HG02759 (cell line): ENCODE measurements at regions not wholly inside any gene's neighbourhood (a gene's known extent, or its start where the extent isn't known, plus 50 kb on each side); places are given as distances from the start of the nearest gene placed in this dataset.

Experiments used
- ATAC-seq: cut with Tn5 transposase; IDR thresholded peaks from one replicate; pipeline ENCODE4 v1.9.1; 2021; ENCODE audit warnings: mild to moderate bottlenecking, moderate library complexity; ENCODE audit not compliant: unreplicated experiment

DNA sequence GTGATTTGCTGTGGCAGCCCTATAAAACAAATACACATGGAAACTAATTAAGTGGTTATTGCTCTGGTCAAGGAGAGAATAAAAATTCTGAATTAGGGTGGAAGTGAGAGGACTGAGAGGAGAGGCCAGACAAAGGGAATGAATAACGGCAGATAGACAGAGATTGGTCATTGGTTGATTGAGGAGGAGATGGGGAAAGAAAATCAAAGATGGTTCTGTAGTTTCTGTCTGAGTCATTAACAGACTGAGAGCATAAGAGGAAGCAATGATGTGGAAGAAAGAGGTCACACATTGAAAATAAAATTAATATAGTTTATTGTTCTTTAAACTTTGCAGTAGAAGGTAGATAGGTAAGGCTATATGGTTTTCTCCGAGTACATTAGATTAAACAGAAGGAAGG, 469.8 kb downstream of the ACTL7B start:
- ATAC-seq = no peak

- ATAC-seq = no peak
These were observed 472.0 kb downstream of the ACTL7B start for GRCh38 chr9:108383796-108384195.

DNA sequence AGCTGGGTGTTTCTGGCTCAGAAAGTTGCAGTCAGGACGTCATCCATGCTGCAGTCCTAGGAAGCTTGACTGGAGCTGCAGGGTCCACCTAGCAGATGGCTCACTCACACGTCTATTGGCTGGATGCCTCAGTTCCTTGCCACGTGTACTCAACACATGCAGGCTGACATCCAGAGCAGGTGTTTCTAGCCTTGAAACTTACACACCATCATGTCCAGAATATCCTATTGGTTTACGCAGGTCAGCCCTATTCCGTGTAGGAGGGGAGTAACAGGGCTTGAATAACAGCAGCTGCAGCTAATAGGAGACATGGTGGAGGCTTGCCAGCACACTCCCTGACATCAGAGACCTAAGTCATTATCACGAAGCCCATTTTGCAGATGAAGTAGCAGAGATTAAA, 473.5 kb downstream of the ACTL7B start:
- no peak for ATAC-seq

GRCh38 chr9:108377881-108378280, 477.9 kb downstream of the ACTL7B start:
- ATAC-seq = no peak

- no peak for ATAC-seq
These were observed 478.4 kb downstream of the ACTL7B start for GRCh38 chr9:108377382-108377781.

DNA sequence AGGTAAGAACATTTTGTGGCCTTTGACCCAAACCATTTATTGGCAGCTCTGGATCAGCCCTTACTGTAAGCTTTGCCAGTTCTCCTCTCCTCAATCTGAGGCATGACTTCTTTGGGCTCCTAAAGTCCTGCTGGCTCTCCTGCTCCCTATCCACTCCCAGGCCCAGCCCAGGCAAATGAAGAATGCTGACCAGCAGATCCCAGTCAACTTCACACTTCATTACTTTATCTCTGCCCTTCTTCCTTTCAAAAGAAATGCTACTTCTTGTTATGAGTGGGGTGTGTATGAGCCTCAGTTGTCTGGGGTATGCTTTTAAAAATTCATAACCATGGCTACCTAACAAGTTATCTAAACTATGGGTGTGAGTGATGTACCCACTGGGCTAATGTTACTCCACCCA, 479.6 kb downstream of the ACTL7B start:
- no peak for ATAC-seq

DNA sequence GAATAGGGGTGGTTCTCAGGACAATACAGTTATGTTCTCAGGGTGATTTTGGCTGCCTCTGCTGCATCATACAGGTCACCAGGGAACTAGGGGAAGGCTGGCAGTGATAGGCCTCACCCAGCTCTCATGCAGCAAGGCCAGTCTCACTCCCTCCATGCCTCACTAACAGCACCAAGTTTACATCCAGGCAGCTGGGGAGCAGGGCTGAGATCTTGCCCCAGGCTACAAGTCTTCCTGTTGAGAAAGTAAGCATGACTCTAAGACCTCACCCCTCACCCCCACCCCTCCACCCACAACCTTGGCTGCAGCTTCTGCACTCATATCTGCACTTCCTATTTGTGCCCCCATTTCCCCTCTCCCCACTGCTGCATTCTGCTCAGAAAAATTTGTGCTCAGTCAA, 481.2 kb downstream of the ACTL7B start:
- ATAC-seq = no peak

DNA sequence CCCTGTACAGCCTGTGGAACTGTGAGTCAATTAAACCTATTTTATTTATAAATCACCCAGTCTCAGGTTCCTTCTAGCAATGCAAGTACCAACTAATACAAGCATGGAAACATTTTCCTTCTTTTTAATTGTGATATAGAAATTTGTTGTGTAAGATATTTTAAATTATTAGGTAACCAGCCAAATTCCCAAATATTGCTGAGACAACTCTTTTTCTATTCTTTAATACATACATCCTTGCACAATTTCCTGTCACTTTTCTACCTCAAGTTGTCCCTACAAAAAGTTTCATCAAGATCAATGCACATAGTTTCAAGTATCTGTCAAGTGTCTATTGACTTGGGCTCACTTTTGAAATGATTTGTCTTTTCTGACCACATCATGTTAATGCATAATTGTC, 488.6 kb downstream of the ACTL7B start:
- no peak for ATAC-seq

DNA sequence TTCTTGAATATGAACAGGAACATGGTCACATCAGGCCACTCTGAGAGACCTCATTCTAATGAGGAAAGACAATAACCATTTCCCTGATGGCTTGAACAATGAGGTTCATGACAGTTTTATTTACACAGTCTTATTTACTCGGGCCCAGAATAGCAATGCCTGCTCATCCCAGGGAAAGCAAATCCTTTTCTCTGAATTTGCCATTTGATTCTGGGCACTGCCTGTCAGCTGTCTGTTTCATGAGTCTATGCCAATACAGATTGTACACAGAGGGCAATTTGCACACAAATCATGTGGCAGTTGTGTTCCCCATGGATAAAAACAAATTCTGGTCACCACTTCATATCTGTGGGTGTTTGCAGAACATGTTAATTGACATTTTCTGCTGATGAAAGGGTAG, 492.5 kb downstream of the ACTL7B start:
- ATAC-seq = no peak

DNA sequence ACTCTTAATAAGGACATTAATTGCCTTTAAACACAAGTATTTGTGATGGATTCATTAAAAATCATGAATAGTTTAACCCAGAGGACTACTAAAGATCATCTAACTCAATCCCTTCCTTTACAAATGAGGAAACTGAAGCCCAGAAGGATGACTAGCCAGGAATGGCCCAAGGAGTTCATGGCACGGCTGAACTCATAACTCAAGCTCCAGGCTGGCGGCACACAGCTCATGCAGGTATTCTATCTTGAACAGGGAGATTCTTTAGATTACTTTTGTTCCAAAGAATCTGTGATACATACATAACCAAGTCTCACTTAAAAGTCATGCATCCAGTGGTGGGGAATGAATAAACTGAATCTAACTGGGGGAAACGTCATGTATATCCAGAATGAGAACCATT, 495.5 kb downstream of the ACTL7B start:
- ATAC-seq = no peak

DNA sequence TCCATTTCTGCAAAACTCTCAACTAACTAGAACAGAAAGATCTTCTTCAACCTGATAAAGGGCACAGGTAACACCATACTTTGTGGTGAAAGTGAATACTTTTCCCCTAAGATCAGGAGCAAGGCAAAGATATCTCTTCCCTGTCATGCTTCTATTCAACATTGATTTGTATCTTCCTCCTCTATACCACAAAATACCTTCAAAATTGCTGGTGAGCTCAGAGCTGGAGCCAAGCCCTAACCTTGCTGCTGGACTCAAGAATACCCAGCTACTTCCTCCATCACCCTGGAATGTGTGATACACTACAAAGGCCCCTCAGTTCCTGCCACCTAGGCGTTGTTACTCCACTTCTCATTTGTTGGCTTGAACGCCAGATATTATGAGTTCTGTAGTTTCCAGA, 499.0 kb downstream of the ACTL7B start:
- ATAC-seq = no peak

DNA sequence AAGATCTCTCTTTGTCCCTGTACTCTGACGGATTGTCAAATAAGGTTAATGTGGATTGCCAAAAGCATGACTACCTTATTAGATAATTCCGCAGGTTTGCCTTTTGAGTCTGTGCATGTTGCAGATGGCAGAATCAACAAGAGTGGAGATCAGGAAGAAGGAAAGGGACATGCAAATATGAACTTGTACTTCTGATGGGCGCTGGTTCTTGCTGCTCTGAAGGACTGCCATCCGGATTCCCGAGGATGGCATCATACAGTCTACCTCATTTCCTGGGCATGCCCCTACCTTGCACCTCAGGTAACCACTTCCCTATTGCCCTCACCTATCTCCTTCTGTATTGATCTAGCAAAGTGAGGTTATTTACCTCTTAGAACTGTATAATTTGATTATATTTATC, 504.2 kb downstream of the ACTL7B start:
- no peak for ATAC-seq

DNA sequence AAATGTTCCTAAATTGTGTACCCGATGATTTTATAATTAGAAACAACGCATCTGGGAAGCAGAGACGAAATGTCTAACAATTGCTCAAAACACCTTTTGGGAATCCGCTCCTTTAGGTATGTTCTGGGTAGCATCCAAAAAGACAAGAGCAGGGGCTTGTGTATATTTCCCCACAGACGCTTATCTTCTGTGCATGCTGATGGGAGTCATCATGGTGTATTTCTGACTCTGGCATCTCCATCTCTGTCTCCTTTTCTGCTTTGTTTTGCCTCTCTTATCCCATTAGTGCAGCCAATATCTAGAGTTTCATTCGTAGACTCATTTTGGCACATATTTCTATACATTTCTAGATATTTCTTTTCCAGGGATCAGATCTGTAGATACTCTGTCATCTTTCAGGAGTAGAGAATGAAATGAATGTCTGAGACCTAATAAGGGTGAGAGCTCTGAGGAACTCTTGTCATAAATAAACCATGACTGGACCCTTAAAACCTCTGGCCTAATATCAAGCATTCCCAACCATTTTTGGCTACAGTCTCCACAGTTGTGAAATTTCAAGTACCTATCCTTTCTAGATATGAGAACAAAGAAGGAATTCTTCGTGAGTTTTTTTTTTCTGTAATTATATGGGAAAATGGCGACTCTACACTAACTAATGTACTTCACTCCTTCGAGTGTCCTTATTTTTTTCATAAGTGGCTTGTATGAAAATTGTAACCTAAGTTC, 508.2 kb downstream of the ACTL7B start:
- no peak for ATAC-seq

- ATAC-seq = no peak
These were observed 510.0 kb downstream of the ACTL7B start for GRCh38 chr9:108345826-108346225.

DNA sequence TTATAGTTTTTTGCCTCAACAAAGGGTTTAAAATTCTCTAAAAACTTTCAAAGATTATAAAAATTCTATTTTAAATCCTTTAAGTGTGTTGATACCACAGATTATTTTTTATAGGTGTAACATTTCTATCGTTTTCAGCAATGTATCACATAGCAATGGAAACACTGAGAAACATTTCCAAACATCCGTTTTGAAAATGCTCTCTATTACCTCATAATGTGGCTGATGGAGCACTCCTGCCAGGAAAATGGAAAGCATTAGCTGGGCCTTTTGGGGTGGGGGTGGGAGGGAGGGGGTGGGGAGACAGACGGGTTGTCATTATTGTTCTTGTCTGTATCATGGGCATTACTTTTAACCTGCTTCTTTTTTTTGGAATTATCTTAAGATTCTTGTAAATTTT, 516.5 kb downstream of the ACTL7B start:
- no peak for ATAC-seq

- ATAC-seq = no peak
These were observed 519.2 kb downstream of the ACTL7B start for GRCh38 chr9:108336575-108336974.

DNA sequence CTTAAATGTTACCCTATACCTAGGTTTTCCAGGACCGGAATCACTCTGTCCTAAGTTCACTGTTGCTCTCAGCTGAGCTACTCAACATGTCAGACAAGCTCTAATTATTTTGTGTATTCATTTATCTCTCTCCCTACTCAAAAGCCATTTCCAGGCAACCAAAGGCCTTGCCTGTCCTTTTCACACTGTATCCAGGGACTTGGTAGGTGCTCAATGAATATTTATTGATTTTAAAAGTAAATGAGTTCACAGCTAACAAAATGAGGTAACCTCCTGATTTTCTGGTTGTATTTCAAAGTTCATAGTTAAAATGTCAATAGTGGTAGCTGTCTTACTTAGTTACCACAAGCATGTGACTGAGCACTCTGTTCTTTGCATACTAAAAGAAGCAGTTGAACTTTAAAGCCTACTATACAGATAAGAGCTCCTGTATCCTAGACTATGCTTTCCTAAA, 522.2 kb downstream of the ACTL7B start:
- ATAC-seq = no peak

- ATAC-seq = no peak
These were observed 524.2 kb downstream of the ACTL7B start for GRCh38 chr9:108331596-108331995.

- no peak for ATAC-seq
These were observed 530.4 kb downstream of the ACTL7B start for GRCh38 chr9:108325406-108325805.

DNA sequence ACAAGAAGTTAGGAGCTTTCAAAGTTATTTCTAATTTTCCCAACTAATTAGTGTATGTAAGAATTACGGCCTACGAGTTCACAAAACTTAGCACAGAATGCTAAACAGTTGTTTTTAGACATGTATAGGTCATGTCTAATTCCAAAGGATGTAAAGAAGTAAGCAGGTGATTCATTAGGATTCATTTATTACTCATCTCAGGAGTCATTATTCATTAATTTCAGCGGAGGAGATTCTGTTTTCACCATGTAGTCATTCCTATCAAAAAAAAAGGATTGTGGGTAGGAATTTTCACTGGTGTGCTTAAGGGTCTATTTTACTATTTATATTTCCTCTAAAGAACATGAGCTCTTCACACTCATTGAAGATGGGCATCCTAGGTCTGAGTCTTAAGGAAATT, 532.2 kb downstream of the ACTL7B start:
- no peak for ATAC-seq

GRCh38 chr9:108322326-108323098, 533.3 kb downstream of the ACTL7B start:
- no peak for ATAC-seq

DNA sequence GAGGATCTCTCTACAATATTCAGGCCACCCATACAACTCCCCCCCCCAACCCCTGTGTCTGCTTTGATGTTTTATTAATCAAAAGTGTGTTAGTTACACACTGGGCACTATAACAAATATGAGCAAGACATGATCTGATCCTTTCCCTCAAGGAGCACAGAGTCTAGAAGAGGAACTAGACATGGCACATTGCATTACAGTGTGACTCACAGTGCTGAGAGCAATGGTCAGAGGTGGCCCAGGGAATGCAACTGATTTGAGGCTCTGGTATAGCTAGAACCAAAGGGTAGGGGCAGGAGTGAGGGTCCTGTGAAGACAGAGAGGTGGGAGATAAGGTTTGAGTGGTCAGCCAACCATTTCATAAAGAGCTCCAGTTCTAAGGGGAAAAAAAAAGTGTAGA, 539.2 kb downstream of the ACTL7B start:
- ATAC-seq = no peak
